Esophagus muscularis mucosa (tissue), 3 donors: ENCODE measurements at regions not wholly inside any gene's neighbourhood (a gene's known extent, or its start where the extent isn't known, plus 50 kb on each side); places are given as distances from the start of the nearest gene placed in this dataset.

Experiments used
- CTCF ChIP-seq, 3 experiments: fragments of 200-600 bp in 2 of 3; fragments of 450-650 bp in 1 of 3; sonication (generic) in 2 of 3; IDR thresholded peaks; one replicate each; pipeline ENCODE4 v1.5.1; 2017 to 2019; ENCODE audit warnings: antibody characterized with exemption in 3 of 3, mild to moderate bottlenecking in 2 of 3, moderate library complexity in 1 of 3
- POLR2AphosphoS5 ChIP-seq, 2 donors: sonication (generic); formaldehyde crosslinking; IDR thresholded peaks; one replicate each; pipeline ENCODE4 v1.6.1; 2017; ENCODE audit warnings: antibody characterized with exemption in 2 of 2

- TF ChIP-seq CTCF (IDR thresholded peaks at IDR 0.05): no peak
- no peak for TF ChIP-seq POLR2AphosphoS5 (IDR thresholded peaks at IDR 0.05)
Measured at GRCh38 chr14:40656311-40656710, 950.4 kb upstream of the LRFN5 start.
